Upper lobe of left lung (tissue), 4 donors: ENCODE measurements at regions not wholly inside any gene's neighbourhood (a gene's known extent, or its start where the extent isn't known, plus 50 kb on each side); places are given as distances from the start of the nearest gene placed in this dataset.
"Not testable (repeated sequence)": the region's sequence is repeated elsewhere in the genome, so short reads cannot be mapped to it uniquely, and the experiment has no call there.

Source experiments
- EP300 ChIP-seq, 4 donors: sonication (generic); formaldehyde crosslinking; IDR thresholded peaks; one replicate each; pipeline ENCODE4 v1.5.1; 2017; ENCODE audit warnings: antibody characterized with exemption in 4 of 4, control low read depth in 2 of 4
- TF ChIP-seq, protein P1 (sequence below), 6 experiments: fragments of 450-650 bp in 4 of 6; fragments of 200-600 bp in 2 of 6; sonication (generic) in 2 of 6; IDR thresholded peaks; one replicate each; pipeline ENCODE4 v1.5.1; 2016 to 2019; ENCODE audit warnings: antibody characterized with exemption in 6 of 6

- TF ChIP-seq, protein P1, sequence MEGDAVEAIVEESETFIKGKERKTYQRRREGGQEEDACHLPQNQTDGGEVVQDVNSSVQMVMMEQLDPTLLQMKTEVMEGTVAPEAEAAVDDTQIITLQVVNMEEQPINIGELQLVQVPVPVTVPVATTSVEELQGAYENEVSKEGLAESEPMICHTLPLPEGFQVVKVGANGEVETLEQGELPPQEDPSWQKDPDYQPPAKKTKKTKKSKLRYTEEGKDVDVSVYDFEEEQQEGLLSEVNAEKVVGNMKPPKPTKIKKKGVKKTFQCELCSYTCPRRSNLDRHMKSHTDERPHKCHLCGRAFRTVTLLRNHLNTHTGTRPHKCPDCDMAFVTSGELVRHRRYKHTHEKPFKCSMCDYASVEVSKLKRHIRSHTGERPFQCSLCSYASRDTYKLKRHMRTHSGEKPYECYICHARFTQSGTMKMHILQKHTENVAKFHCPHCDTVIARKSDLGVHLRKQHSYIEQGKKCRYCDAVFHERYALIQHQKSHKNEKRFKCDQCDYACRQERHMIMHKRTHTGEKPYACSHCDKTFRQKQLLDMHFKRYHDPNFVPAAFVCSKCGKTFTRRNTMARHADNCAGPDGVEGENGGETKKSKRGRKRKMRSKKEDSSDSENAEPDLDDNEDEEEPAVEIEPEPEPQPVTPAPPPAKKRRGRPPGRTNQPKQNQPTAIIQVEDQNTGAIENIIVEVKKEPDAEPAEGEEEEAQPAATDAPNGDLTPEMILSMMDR (IDR thresholded peaks at IDR 0.05) = not testable (repeated sequence)
- not testable (repeated sequence) for TF ChIP-seq EP300 (IDR thresholded peaks at IDR 0.05)
Measured at GRCh38 chr5:68065321-68065720, 150.2 kb upstream of the PIK3R1 start.
